ENCODE measurements at regions not wholly inside any gene's neighbourhood (a gene's known extent, or its start where the extent isn't known, plus 50 kb on each side); places are given as distances from the start of the nearest gene placed in this dataset.

DNA sequence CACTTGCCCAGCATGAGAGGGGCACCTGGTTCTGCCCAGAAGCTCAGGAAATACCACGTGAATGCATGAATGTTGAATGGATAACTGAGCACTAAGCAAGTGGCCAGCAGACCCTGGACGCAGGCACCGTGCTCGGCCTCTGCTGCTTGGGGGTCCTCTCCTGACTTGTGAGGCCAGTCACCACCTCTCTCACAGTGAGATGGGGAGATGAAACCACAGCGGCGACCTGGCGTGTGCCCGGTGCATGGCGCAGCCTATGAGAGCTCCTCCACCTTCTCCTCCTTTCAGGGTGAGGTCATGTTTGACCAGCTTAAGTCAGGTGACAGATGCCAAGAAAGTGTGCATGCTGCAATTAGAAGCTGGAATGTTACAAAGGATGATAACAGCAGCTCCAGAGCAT lies 75.5 kb downstream of the HMX1 start:
- H3K27me3 ChIP-seq = no peaks in the 10 kb centered on the region
- no peak for TF ChIP-seq CTCF (IDR thresholded peaks at IDR 0.05)
- no peak for TF ChIP-seq POLR2A (IDR thresholded peaks at IDR 0.05)
- WGBS (ENCODE audit: insufficient coverage, low coverage, low lambda C conversion rate, missing lambda C conversion rate) = 96% methylated on average over 5 of the region's 9 CpGs
- intact Hi-C loops (cut with DNase I) = no loop called here
- H3K4me1 ChIP-seq = no peaks in the 10 kb centered on the region
- H3K9me3 ChIP-seq = no peaks in the 10 kb centered on the region
- no peak for DNase-seq
- no peak overlapping the region for H3K4me3 ChIP-seq
- no peaks in the 10 kb centered on the region for H3K36me3 ChIP-seq
- no peak overlapping the region for H3K27ac ChIP-seq
- ATAC-seq = peak in 1 of 4 donors; percentile 29

DNA sequence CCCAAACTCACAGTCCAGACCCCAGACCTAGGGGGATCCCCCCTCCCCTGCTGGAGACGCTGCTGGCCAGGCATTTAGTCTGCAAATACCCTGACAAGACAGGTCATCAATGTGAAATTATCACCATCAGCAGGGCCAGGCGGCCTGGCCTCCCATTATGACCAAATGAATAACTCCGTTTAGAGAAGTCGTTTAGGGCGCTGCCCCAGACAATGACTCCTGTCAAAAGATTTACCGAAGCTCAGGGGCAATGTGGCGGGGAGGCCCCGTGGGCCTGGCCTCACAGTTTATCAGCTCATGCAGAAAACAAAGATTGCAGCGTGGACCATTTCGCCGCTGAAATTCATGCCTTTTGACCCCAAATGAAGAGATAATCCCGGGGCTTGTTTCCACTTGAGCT lies 76.5 kb downstream of the HMX1 start:
- intact Hi-C loops (cut with DNase I) = no loop called here
- Histone ChIP-seq H3K36me3 (no peaks in the 10 kb centered on the region), H3K9me3 (no peaks in the 10 kb centered on the region), H3K4me3 (no peak overlapping the region), H3K27ac (no peak overlapping the region), H3K4me1 (no peaks in the 10 kb centered on the region), H3K27me3 (no peaks in the 10 kb centered on the region)
- TF ChIP-seq CTCF (IDR thresholded peaks at IDR 0.05) = no peak
- no peak for TF ChIP-seq POLR2A (IDR thresholded peaks at IDR 0.05)
- 19% methylated on average over 3 of the region's 12 CpGs for WGBS (ENCODE audit: insufficient coverage, low coverage, low lambda C conversion rate, missing lambda C conversion rate)
- no peak for ATAC-seq
- DNase-seq = no peak

- no CpG with 5 or more reads among the region's 18 CpGs for WGBS (ENCODE audit: insufficient coverage, low coverage, low lambda C conversion rate, missing lambda C conversion rate)
- intact Hi-C loops (cut with DNase I) = no loop called here
- H3K4me1 ChIP-seq = no peaks in the 10 kb centered on the region
- no peaks in the 10 kb centered on the region for H3K36me3 ChIP-seq
- H3K27me3 ChIP-seq = no peaks in the 10 kb centered on the region
- H3K4me3 ChIP-seq = no peak overlapping the region
- no peak for ATAC-seq
- no peak overlapping the region for H3K27ac ChIP-seq
- no peak for TF ChIP-seq POLR2A (IDR thresholded peaks at IDR 0.05)
- no peak for TF ChIP-seq CTCF (IDR thresholded peaks at IDR 0.05)
- DNase-seq = no peak
- H3K9me3 ChIP-seq = no peaks in the 10 kb centered on the region
These were observed 77.1 kb downstream of the HMX1 start for GRCh38 chr4:8794491-8794890.

DNA sequence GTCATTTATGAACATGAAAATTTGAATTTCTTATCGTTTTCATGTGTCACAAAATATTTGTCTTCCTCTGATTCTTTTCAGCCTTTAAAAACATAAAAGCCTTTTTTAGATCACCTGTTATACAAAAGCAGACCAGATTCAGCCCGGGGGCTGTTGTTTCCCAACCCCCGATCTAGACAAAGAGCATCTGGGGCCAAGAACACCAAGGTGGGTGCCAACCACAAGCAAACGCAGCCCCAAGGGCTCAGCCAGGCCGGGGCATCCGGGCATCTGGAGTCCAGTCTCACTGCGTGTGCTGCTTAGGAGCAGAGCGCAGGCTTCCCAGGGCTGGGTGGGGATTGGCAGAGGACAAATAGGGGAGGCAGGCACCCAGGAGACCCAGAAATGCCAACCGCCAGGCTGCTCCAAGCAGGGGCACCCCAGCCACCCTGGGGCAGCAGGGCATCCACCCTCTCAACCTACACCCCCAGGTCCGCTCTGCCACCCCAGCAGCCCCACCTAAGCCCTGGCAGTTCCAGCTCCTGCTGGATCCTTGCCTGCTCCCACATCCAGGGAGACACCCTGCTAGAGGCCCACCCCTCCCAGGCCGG lies 78.0 kb downstream of the HMX1 start:
- intact Hi-C loops (cut with DNase I) = no loop called here
- Histone ChIP-seq H3K36me3 (no peaks in the 10 kb centered on the region), H3K4me1 (no peaks in the 10 kb centered on the region), H3K9me3 (no peaks in the 10 kb centered on the region), H3K4me3 (no peak overlapping the region), H3K27me3 (no peaks in the 10 kb centered on the region), H3K27ac (no peak overlapping the region)
- DNase-seq (no peak), ATAC-seq (no peak)
- TF ChIP-seq POLR2A (IDR thresholded peaks at IDR 0.05) (no peak), CTCF (IDR thresholded peaks at IDR 0.05) (no peak)
- WGBS (ENCODE audit: insufficient coverage, low coverage, low lambda C conversion rate, missing lambda C conversion rate) = 56% methylated on average over 7 of the region's 11 CpGs

DNA sequence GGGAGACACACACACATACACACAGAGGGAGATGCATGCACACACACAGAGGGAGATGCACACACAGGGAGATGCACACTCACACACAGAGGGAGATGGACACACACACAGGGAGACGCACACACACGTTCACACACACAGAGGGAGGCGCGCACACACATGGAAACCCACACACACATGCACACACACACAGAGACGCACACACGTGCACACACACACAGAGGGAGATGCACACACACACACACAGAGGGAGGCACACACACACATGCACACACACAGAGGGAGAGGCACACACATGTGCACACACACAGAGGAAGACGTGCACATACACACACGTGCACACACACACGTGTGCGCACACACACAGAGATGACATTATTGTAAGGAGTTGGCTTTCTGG lies 79.1 kb downstream of the HMX1 start:
- H3K4me3 ChIP-seq = no peak overlapping the region
- no peaks in the 10 kb centered on the region for H3K36me3 ChIP-seq
- DNase-seq (no peak), ATAC-seq (no peak)
- no peaks in the 10 kb centered on the region for H3K9me3 ChIP-seq
- WGBS (ENCODE audit: insufficient coverage, low coverage, low lambda C conversion rate, missing lambda C conversion rate) = 72% methylated on average over 2 of the region's 10 CpGs
- H3K27ac ChIP-seq = no peak overlapping the region
- TF ChIP-seq CTCF (IDR thresholded peaks at IDR 0.05) (no peak), POLR2A (IDR thresholded peaks at IDR 0.05) (no peak)
- no peaks in the 10 kb centered on the region for H3K27me3 ChIP-seq
- no peaks in the 10 kb centered on the region for H3K4me1 ChIP-seq
- intact Hi-C loops (cut with DNase I) = no loop called here

Data from right lobe of liver (tissue), 6 donors.